A673 (cell line): ENCODE measurements at regions not wholly inside any gene's neighbourhood (a gene's known extent, or its start where the extent isn't known, plus 50 kb on each side); places are given as distances from the start of the nearest gene placed in this dataset.

Source experiments
- BruUV-seq: library from RNA; stranded (reverse); fragments of 400-500 nt; replicated peaks from 2 replicates; lab custom pipeline; 2021; lab: Mats Ljungman, UMichigan
- CTCF ChIA-PET: fragments of 300-600 bp; sonication (Branson Sonifier 250); formaldehyde crosslinking; loops from one replicate; lab custom pipeline; 2022; ENCODE audit warnings: antibody characterized with exemption; lab: Charles Lee
- POLR2A ChIA-PET: fragments of 300-600 bp; sonication (Branson Sonifier 250); formaldehyde crosslinking; loops from one replicate; lab custom pipeline; 2022; ENCODE audit warnings: antibody characterized with exemption; ENCODE audit not compliant: low non-redundant PET; lab: Charles Lee
- DNase-seq: peaks from one replicate; pipeline ENCODE4 v3.0.0-alpha.2; 2015; ENCODE audit warnings: low spot score
- H3K27ac ChIP-seq: fragments of 200-600 bp; sonication (generic); 2 replicates; pipeline ENCODE4 v1.5.1; 2016; ENCODE audit warnings: mixed run types, low read depth, mild to moderate bottlenecking, mixed read lengths, antibody characterized with exemption, low read length; ENCODE audit not compliant: poor library complexity, severe bottlenecking
- H3K27me3 ChIP-seq: fragments of 200-600 bp; sonication (generic); replicated peaks from 2 replicates; pipeline ENCODE4 v1.6.1; 2017; ENCODE audit warnings: mixed run types, low read depth, mild to moderate bottlenecking, mixed read lengths, antibody characterized with exemption, low read length; ENCODE audit not compliant: insufficient read depth, poor library complexity
- H3K36me3 ChIP-seq: fragments of 200-600 bp; sonication (generic); 2 replicates; pipeline ENCODE4 v1.6.1; 2016; ENCODE audit warnings: mixed run types, mild to moderate bottlenecking, mixed read lengths, antibody characterized with exemption, low read length; ENCODE audit not compliant: insufficient read depth, poor library complexity, severe bottlenecking
- H3K4me1 ChIP-seq: fragments of 200-600 bp; sonication (generic); 2 replicates; pipeline ENCODE4 v1.6.1; 2017; ENCODE audit warnings: mixed run types, mild to moderate bottlenecking, mixed read lengths, antibody characterized with exemption, low read length; ENCODE audit not compliant: insufficient read depth, poor library complexity, severe bottlenecking
- H3K4me3 ChIP-seq: fragments of 200-600 bp; sonication (generic); 2 replicates; pipeline ENCODE4 v1.5.1; 2016; ENCODE audit warnings: low read depth, mixed run types, mild to moderate bottlenecking, mixed read lengths, low read length; ENCODE audit not compliant: poor library complexity, severe bottlenecking
- H3K9me3 ChIP-seq: fragments of 200-600 bp; sonication (generic); 2 replicates; pipeline ENCODE4 v1.6.1; 2016; ENCODE audit warnings: mixed run types, low read depth, mild to moderate bottlenecking, mixed read lengths, antibody characterized with exemption, low read length; ENCODE audit not compliant: poor library complexity, severe bottlenecking
- CTCF ChIP-seq: fragments of 300-800, 200-600 bp; sonication (generic); conservative IDR thresholded peaks from 2 replicates; pipeline ENCODE4 v1.5.1; 2017; ENCODE audit warnings: low read depth, mild to moderate bottlenecking, antibody characterized with exemption, low read length, moderate library complexity, mixed read lengths
- EZH2 ChIP-seq: fragments of 200-600 bp; sonication (generic); IDR thresholded peaks from 2 replicates; pipeline ENCODE4 v1.6.1; 2017; ENCODE audit warnings: borderline replicate concordance, low read depth, mild to moderate bottlenecking, mixed read lengths, antibody characterized with exemption, low read length; ENCODE audit not compliant: poor library complexity, severe bottlenecking
- intact Hi-C: fragments of 100-400 bp; cut with micrococcal nuclease; formaldehyde crosslinking; loops from one replicate; pipeline ENCODE4 v1.10.0; 2022; ENCODE audit not compliant: unreplicated experiment

GRCh38 chr10:4373612-4374011 is 452.4 kb upstream of the AKR1E2 start:
- ChIA-PET CTCF (no interaction called here), POLR2A (no interaction called here)
- DNase-seq = no peak
- H3K27ac ChIP-seq = no peak overlapping the region
- peaks cover 4% of the 10 kb centered on the region for H3K4me1 ChIP-seq
- BruUV-seq = no TSS peak
- no peak overlapping the region for H3K4me3 ChIP-seq
- TF ChIP-seq EZH2 = no peak
- no peak for TF ChIP-seq CTCF
- H3K9me3 ChIP-seq = no peaks in the 10 kb centered on the region
- intact Hi-C loops = no loop called here
- H3K27me3 ChIP-seq = peaks cover 36% of the 10 kb centered on the region
- H3K36me3 ChIP-seq = no peaks in the 10 kb centered on the region

DNA sequence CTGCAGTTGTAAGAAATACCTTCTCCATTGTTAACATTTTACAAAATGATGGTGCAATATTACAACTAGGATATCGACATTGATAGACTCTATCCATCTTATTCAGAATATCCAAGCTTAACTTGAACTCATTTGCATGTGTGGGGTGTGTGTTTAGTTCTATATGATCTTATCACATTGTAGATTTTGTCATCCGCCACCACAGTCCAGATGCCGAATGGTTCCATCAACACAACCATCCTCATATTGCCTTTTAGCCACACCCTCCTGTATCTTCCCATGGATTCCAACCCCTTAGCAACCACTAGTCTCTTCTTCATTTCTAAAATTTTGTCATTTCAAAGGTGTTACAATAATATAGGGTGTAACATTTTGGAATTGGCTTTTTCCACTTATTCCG is 452.9 kb upstream of the AKR1E2 start:
- ChIA-PET CTCF (no interaction called here), POLR2A (no interaction called here)
- Histone ChIP-seq H3K36me3 (no peaks in the 10 kb centered on the region), H3K27ac (no peak overlapping the region), H3K27me3 (peaks cover 36% of the 10 kb centered on the region), H3K4me3 (no peak overlapping the region), H3K4me1 (peaks cover 4% of the 10 kb centered on the region), H3K9me3 (no peaks in the 10 kb centered on the region)
- TF ChIP-seq EZH2 = no peak
- no peak for TF ChIP-seq CTCF
- no peak for DNase-seq
- BruUV-seq = no TSS peak
- intact Hi-C loops = no loop called here

DNA sequence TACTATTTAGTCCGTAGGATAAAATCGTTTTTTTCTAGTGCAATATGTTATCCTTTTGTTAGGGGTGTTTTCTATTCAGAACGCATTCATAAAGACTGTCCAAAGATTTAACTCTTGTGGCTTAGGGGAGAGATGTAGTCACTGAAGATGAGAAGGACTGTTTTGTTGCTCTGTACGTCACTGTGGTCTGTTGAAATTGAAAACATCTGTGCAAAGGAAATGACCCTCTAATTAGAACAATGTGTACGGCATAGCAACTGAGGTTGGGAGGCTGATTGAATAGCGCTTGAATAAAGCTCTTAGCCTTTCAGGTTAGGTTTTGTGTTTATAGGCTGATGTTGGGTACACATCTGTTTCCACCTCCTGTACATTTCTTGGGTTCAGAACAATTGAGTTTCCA is 453.4 kb upstream of the AKR1E2 start:
- no TSS peak for BruUV-seq
- H3K9me3 ChIP-seq = no peaks in the 10 kb centered on the region
- intact Hi-C loops = no loop called here
- ChIA-PET POLR2A (no interaction called here), CTCF (no interaction called here)
- H3K4me1 ChIP-seq = peaks cover 4% of the 10 kb centered on the region
- H3K4me3 ChIP-seq = no peak overlapping the region
- peaks cover 41% of the 10 kb centered on the region for H3K27me3 ChIP-seq
- peak overlapping the region; percentile 66 for H3K27ac ChIP-seq
- peak; percentile 90 for DNase-seq
- TF ChIP-seq EZH2 = no peak
- no peaks in the 10 kb centered on the region for H3K36me3 ChIP-seq

DNA sequence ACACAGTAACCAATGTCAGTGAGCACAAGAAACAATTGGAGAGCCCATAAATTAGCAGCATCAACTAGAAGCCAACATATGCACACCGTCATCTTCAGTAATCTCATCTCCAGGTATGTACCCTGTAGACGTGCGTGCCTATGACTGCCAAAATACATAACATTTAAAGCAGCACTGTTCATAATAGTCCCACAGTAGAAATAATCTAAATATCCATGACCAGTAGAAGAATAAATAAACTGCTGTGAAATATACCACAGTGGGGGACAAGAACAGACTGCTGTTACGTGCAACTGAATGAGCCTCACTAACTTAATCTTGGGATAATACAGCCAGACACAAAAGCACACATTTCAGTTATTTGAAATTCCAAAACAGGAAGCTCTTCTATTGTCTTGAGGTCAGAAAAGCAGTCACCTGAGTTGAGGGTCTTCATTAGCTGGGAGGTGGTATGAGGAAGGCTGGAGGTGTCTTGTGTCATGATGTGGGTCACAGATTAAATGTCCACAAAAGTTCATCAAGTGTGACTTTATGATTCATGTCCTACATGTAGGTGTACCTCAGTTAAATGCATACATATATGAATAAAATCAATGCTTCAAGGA is 454.2 kb upstream of the AKR1E2 start:
- CTCF ChIA-PET = no interaction called here
- BruUV-seq = no TSS peak
- no peak overlapping the region for H3K4me3 ChIP-seq
- DNase-seq = no peak
- peaks cover 4% of the 10 kb centered on the region for H3K4me1 ChIP-seq
- peaks cover 41% of the 10 kb centered on the region for H3K27me3 ChIP-seq
- intact Hi-C loops = no loop called here
- H3K27ac ChIP-seq = peak overlapping the region; percentile 66
- POLR2A ChIA-PET = interaction anchor here (0.7 kb wide), 1 partner anchor 1518 kb away, joined by 4 read pairs; the partner anchor contains the start of gene FBH1
- H3K36me3 ChIP-seq = no peaks in the 10 kb centered on the region
- no peaks in the 10 kb centered on the region for H3K9me3 ChIP-seq
- TF ChIP-seq EZH2 (no peak), CTCF (no peak)
